ENCODE measurements at regions not wholly inside any gene's neighbourhood (a gene's known extent, or its start where the extent isn't known, plus 50 kb on each side); places are given as distances from the start of the nearest gene placed in this dataset.
A peak's percentile ranks its signal among the peaks of the same experiment; 100 is the strongest.
"Not testable (repeated sequence)": the region's sequence is repeated elsewhere in the genome, so short reads cannot be mapped to it uniquely, and the experiment has no call there.

DNA sequence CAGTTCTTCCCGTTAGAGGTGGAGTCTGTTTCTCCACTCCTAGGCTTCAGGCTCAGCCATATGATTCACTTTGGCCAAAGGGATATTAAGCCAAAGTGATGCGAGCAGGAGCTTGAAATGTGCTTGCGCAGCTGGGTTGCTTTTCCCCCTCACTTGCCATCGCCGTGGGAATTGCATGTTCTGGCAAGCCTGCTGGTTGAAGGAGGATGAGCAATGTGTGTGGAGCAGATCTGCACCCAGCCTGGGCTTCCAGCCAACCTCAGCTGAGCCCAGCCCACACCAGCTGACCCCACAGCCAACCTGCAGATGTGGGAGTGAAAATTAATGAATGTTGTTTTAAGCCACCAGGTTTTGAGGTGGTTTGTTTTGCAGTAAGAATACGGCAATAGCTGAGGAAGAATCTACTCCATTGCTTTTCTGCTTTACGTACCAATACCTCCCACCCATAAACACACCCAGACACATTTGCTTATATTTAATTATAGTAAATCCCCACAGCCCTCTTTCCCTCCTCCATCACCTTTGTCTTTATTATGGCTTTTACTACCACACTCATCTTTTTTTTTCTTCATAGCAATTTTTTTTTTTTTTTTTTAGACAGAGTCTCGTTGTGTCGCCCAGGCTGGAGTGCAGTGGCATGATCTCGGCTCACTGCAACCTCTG lies 132.8 kb upstream of the FUNDC1 start:
- peak; percentile 26 for DNase-seq (ENCODE audit: low read depth)

DNA sequence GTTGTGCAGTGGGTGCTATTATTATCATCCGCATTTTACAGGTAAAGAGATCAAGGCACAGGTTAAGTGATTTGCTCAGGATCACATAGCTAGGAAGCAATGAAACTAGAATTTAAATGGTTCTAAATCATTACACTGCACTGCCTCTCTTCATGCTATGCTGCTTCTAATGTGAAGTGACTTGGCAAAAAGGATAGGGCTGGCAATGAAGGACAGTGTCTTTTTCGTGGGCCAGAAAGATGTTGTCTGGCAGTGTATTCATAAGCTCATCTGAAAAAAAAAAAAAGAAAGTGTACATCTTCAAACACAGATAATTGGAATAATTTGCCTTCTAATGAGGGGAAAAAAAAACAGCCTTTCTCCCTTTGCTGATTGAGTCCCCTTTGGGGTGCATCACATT lies 132.2 kb upstream of the FUNDC1 start:
- no peak for DNase-seq (ENCODE audit: low read depth)

DNA sequence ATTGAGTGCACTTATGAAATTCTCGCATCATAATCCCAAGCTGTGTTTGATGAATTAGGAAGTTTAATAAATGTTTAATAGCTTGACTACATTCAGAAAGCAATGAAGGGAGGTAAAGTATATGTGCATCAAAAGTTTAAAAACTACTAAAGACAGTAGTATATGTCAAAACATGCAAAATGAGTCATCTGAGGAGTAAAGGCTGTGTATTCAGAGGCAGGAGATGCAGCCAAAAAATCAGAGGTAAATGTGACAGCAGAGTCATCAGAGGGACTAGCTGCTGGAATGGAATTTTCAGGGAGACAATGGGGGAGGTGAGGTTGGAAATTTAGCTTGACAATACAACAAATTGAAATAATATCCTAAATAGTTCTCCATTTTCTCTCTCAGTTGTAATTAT lies 127.0 kb upstream of the FUNDC1 start:
- DNase-seq (ENCODE audit: low read depth) = no peak

DNA sequence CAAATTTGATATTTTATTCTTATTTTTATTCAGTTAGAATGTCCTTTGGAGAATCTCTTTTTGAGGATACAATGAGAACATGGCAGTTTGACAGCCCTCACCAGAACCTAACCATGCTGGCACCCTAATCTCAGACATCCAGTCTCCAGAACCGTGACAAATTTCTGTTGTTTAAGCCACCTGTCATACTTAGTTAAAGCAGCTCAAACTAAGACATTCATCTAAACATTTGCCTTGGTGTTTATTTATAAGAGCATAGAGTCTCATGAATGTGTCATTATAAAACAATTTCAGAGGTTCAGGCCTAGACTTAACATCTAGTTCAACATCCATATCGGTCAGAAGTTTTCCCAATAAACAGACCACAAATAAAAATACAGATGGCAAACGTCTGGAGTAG lies 125.1 kb upstream of the FUNDC1 start:
- no peak for DNase-seq (ENCODE audit: low read depth)

DNA sequence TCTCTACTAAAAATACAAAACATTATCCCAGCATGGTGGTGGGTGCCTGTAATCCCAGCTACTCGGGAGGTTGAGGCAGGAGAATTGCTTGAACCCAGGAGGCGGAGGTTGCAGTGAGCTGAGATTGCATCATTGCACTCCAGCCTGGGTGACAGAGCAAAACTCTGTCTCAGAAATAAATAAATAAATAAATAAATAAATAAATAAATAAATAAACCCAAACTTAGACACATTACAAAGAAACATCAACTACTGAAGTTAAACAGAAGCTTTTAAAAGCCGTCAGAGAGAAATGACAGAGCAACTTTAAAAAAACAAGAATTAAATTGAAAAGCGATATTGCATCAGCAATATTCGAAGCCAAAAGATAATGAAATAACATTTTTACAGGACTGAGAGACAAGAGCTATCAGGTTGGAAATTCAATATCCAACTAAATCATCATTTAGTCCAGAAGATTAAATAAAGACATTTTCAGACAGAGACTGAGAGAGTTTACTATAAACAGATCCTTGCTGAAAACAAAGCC lies 115.1 kb upstream of the FUNDC1 start:
- DNase-seq (ENCODE audit: low read depth) = not testable (repeated sequence)

DNA sequence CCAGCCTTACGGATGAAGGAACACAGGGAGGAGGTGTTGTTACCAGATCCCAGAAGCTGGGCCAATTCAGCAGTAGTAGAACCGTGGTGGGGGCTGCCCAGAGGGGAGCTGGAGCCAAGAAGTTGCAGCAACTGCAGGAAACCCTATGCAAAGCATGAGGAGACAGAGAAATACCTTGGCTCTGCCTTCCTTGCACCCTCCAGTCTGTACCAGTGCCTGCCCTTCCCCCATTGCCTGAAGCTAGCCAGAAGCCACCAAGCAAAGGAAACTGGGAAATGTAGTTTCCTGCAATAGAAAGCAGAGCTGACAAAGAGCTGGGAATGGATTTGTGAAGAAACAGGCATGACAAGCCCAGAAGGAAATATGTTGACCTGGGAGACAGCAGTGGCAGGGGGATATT lies 108.7 kb upstream of the FUNDC1 start:
- no peak for DNase-seq (ENCODE audit: low read depth)

DNA sequence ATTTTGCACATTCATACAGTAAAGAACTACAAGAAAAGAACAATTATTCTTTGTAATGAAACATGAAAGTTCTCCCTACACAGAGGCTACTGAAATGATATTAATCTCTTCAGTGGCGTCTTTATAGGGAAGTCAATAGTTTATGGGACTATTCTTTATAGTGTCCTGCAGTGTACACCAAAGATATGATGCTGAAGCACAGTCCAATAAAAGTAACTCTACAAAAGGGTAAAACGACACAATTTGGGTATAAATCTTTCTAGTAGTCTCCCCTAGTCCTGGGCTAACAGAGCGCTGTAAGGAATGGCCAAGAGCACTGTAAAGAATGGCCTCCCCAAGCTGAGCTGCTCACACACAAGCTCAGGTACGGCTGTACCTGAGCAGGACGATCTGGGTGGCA lies 101.1 kb upstream of the FUNDC1 start:
- DNase-seq (ENCODE audit: low read depth) = no peak

DNA sequence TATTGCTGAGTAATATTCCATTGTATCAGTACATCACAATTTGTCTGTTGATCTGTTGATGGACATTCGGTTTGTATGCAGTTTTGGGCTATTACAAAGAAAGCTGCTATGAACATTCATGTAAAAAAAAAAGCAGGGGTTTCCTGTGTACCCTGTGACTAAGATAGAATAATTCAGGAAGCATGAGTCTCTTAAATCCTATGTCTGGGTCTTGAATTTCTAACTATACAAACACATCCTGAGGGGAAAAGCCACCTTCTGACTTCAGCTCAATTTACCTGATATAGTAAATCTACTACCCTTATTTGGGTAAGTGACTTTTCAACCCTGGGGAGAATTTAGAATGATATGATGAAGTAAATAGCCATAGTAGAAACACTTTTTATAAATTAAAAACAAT lies 94.6 kb upstream of the FUNDC1 start:
- no peak for DNase-seq (ENCODE audit: low read depth)

DNA sequence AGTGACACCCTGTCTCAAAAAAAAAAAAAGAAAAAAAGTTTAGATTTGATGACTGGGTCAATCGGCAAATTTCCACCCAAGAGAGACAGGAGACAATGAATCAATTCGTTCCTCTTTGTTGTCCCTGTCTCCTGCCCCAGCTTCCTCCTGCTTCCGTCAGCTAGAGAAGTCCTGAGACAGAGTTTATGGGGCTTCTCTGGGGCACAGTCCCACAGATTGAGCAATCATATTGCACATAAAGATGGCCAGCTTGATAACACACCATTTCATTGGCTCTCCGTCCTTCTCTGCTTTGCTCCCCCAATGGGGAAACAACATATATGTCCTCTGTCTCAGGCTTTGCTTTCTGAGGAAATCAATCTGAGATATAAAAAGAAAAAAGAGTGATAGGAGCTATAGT lies 78.4 kb upstream of the FUNDC1 start:
- DNase-seq (ENCODE audit: low read depth) = no peak

DNA sequence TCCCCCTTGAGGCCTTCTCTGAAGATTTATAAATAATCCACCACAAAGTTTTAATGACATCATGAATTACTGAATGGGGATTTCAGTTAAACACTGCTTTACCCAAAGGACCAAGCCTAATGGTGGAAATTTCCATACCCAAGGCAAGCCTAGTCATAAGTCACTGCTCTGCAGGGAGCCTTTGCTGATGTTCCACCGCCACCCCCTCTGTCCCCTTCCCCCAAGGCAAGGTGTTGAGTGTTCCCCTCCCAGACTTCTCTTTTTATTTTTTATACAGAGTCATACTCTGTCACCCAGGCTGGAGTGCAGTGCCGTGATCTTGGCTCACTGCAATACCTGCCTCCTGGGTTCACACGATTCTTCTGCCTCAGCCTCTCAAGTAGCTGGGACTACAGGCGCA lies 76.4 kb upstream of the FUNDC1 start:
- DNase-seq (ENCODE audit: low read depth) = no peak

DNA sequence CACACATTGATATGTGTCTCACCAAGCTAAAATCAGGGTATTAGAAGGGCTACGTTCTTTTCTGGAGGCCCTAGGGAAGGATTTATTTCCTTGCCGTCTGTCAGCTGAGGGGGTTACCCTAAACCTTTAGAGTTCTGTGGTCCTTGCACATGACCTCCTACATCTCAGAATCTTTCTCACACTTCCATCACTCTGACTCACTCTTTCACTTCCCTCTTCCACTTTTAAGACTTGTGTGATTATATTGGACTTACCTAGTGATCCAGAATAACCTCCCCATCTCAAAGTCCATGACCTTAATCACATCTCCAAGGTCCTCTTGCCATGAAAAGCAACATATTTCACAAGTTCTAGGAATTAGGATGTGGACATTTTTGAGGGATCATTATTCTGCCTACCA lies 53.6 kb upstream of the FUNDC1 start:
- DNase-seq (ENCODE audit: low read depth) = no peak
